ENCODE measurements at regions not wholly inside any gene's neighbourhood (a gene's known extent, or its start where the extent isn't known, plus 50 kb on each side); places are given as distances from the start of the nearest gene placed in this dataset.
"Not testable (repeated sequence)": the region's sequence is repeated elsewhere in the genome, so short reads cannot be mapped to it uniquely, and the experiment has no call there.

- DNase-seq (ENCODE audit: low spot score), result no peak
Observed at GRCh38 chr11:31957674-31958073, 133.2 kb upstream of the RCN1 start.

- peak; percentile 13 for DNase-seq (ENCODE audit: low spot score)
Observed at GRCh38 chr11:31956310-31956709, 134.6 kb upstream of the RCN1 start.

GRCh38 chr11:31955838-31956237, 135.0 kb upstream of the RCN1 start:
- DNase-seq (ENCODE audit: low spot score), result no peak

GRCh38 chr11:31953803-31954327, 137.0 kb upstream of the RCN1 start:
- DNase-seq (ENCODE audit: low spot score), result no peak

- not testable (repeated sequence) for DNase-seq (ENCODE audit: low spot score)
Observed at GRCh38 chr11:31949733-31950200, 138.6 kb upstream of the PAX6 start.

- no peak for DNase-seq (ENCODE audit: low spot score)
Observed at GRCh38 chr11:31947051-31947450, 135.9 kb upstream of the PAX6 start.

GRCh38 chr11:31943056-31943780, 132.1 kb upstream of the PAX6 start:
- DNase-seq (ENCODE audit: low spot score), result no peak

- peak; percentile 3 for DNase-seq (ENCODE audit: low spot score)
Observed at GRCh38 chr11:31940371-31941037, 129.4 kb upstream of the PAX6 start.

GRCh38 chr11:31939004-31939403, 127.9 kb upstream of the PAX6 start:
- DNase-seq (ENCODE audit: low spot score), result no peak

GRCh38 chr11:31936312-31936711, 125.2 kb upstream of the PAX6 start:
- DNase-seq (ENCODE audit: low spot score), result no peak

- no peak for DNase-seq (ENCODE audit: low spot score)
Observed at GRCh38 chr11:31932879-31933278, 121.8 kb upstream of the PAX6 start.

- no peak for DNase-seq (ENCODE audit: low spot score)
Observed at GRCh38 chr11:31927982-31928381, 116.9 kb upstream of the PAX6 start.

GRCh38 chr11:31926816-31927528, 115.8 kb upstream of the PAX6 start:
- DNase-seq (ENCODE audit: low spot score), result no peak

- DNase-seq (ENCODE audit: low spot score), result no peak
Observed at GRCh38 chr11:31926106-31926505, 115.0 kb upstream of the PAX6 start.

- no peak for DNase-seq (ENCODE audit: low spot score)
Observed at GRCh38 chr11:31922450-31922849, 111.3 kb upstream of the PAX6 start.

GRCh38 chr11:31921081-31921480, 110.0 kb upstream of the PAX6 start:
- DNase-seq (ENCODE audit: low spot score), result peak; percentile 35

GRCh38 chr11:31919175-31919574, 108.1 kb upstream of the PAX6 start:
- DNase-seq (ENCODE audit: low spot score), result no peak

GRCh38 chr11:31915867-31916266, 104.7 kb upstream of the PAX6 start:
- no peak for DNase-seq (ENCODE audit: low spot score)

- no peak for DNase-seq (ENCODE audit: low spot score)
Observed at GRCh38 chr11:31913985-31914384, 102.9 kb upstream of the PAX6 start.

GRCh38 chr11:31912808-31913207, 101.7 kb upstream of the PAX6 start:
- no peak for DNase-seq (ENCODE audit: low spot score)

GRCh38 chr11:31910950-31911576, 99.9 kb upstream of the PAX6 start:
- peak; percentile 2 for DNase-seq (ENCODE audit: low spot score)

Data from kidney tubule cell (primary cell).